GM23338 (cell line): ENCODE measurements at regions not wholly inside any gene's neighbourhood (a gene's known extent, or its start where the extent isn't known, plus 50 kb on each side); places are given as distances from the start of the nearest gene placed in this dataset.

Experiments
- CREB1 ChIP-seq: fragments of 250-450 bp; sonication (Bioruptor Pico); IDR thresholded peaks from 2 replicates; pipeline ENCODE4 v1.5.0; 2020; ENCODE audit warnings: low read depth, mild to moderate bottlenecking, moderate library complexity
- CTCF ChIP-seq, 2 experiments: fragments of 200-600 bp in 1 of 2; sonication (generic) in 1 of 2; conservative IDR thresholded peaks; 2 replicates each; pipeline versions ENCODE4 v1.5.1 to v1.6.1; 2016 to 2017; ENCODE audit warnings: antibody characterized with exemption in 2 of 2, low read depth in 2 of 2, mild to moderate bottlenecking in 2 of 2, moderate library complexity in 1 of 2
- EZH2 ChIP-seq: fragments of 200-600 bp; sonication (generic); IDR thresholded peaks from one replicate; pipeline ENCODE4 v1.8.0; 2017; ENCODE audit warnings: antibody characterized with exemption, mild to moderate bottlenecking, low read depth; ENCODE audit not compliant: unreplicated experiment
- EZH2phosphoT487 ChIP-seq: fragments of 200-600 bp; sonication (generic); IDR thresholded peaks from one replicate; pipeline ENCODE4 v1.8.1; 2018; ENCODE audit warnings: antibody characterized with exemption; ENCODE audit not compliant: unreplicated experiment
- JUNB ChIP-seq: IDR thresholded peaks from one replicate; pipeline ENCODE4 v1.6.1; 2016; ENCODE audit warnings: antibody characterized with exemption; ENCODE audit not compliant: unreplicated experiment
- POLR2AphosphoS5 ChIP-seq: IDR thresholded peaks from 2 replicates; pipeline ENCODE4 v1.6.1; 2016; ENCODE audit warnings: antibody characterized with exemption, low read depth
- ZNF114 ChIP-seq: fragments of 250-450 bp; sonication (Bioruptor Pico); IDR thresholded peaks from 2 replicates; pipeline ENCODE4 v1.5.0; 2020; ENCODE audit warnings: mild to moderate bottlenecking, moderate library complexity
- ZNF331 ChIP-seq: fragments of 250-450 bp; sonication (Bioruptor Pico); IDR thresholded peaks from 2 replicates; pipeline ENCODE4 v1.5.0; 2020; ENCODE audit warnings: low read depth, mild to moderate bottlenecking, moderate library complexity

- no peak for TF ChIP-seq JUNB
- no peak for TF ChIP-seq CTCF (conservative IDR thresholded peaks at IDR 0.05; ENCODE audit: low read depth in 2 of 2)
- no peak for TF ChIP-seq POLR2AphosphoS5
- no peak for TF ChIP-seq ZNF114
- no peak for TF ChIP-seq EZH2phosphoT487
- no peak for TF ChIP-seq ZNF331 (CRISPR knock-in tag)
- TF ChIP-seq CREB1 = no peak
- no peak for TF ChIP-seq EZH2
Observed at GRCh38 chr12:24266982-24267381, 317.5 kb upstream of the SOX5 start.
